Mesothelial cell of epicardium (in vitro differentiated cells): ENCODE measurements at regions not wholly inside any gene's neighbourhood (a gene's known extent, or its start where the extent isn't known, plus 50 kb on each side); places are given as distances from the start of the nearest gene placed in this dataset.

ENCODE experiments used
- DNase-seq, 2 experiments: peaks; one replicate each; pipeline ENCODE4 v3.0.0; 2021; ENCODE audit warnings: low spot score in 2 of 2; ENCODE audit not compliant: unreplicated experiment in 2 of 2
- H3K27ac Mint-ChIP-seq: 2 replicates; pipeline ENCODE4 v1.8.0; 2021; ENCODE audit warnings: mixed read lengths
- H3K27me3 Mint-ChIP-seq: 2 replicates; pipeline ENCODE4 v1.8.0; 2021; ENCODE audit warnings: low read depth, mixed read lengths
- H3K36me3 Mint-ChIP-seq: 2 replicates; pipeline ENCODE4 v1.8.0; 2021; ENCODE audit warnings: mixed read lengths
- H3K4me1 Mint-ChIP-seq: 2 replicates; pipeline ENCODE4 v1.8.0; 2021; ENCODE audit warnings: mixed read lengths
- H3K4me3 Mint-ChIP-seq: 2 replicates; pipeline ENCODE4 v1.8.0; 2021; ENCODE audit warnings: mild to moderate bottlenecking, moderate library complexity, mixed read lengths
- H3K9me3 Mint-ChIP-seq: 2 replicates; pipeline ENCODE4 v1.8.0; 2021; ENCODE audit warnings: mixed read lengths
- TF ChIP-seq, protein P1 (sequence below): fragments of 200-600 bp; sonication (generic); IDR thresholded peaks from one replicate; pipeline ENCODE4 v1.5.0; 2021; ENCODE audit warnings: antibody characterized with exemption; ENCODE audit not compliant: unreplicated experiment

DNA sequence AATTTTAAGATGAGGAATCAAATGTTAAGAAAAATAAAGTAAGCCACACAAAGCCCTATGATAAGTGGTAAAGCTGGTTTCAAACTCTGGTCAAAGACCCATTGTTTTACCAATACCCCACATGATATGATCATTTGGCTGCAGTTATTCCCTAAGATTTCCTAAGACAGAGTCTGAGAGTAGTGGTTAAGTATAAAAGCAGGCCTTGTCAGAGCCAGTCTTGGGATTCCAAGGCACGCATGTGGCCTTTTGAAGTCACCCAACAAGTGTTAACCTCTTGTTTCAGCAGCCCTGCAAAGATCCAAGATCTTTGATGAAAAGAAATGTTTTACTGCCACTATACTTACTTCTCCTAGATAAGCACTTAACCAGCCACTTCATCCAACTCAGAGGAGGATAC lies 159.2 kb downstream of the SIPA1L2 start:
- no peaks in the 10 kb centered on the region for H3K9me3 Mint-ChIP-seq
- peaks cover 39% of the 10 kb centered on the region for H3K4me1 Mint-ChIP-seq
- H3K4me3 Mint-ChIP-seq = no peak overlapping the region
- peaks cover 24% of the 10 kb centered on the region for H3K36me3 Mint-ChIP-seq
- TF ChIP-seq, protein P1, sequence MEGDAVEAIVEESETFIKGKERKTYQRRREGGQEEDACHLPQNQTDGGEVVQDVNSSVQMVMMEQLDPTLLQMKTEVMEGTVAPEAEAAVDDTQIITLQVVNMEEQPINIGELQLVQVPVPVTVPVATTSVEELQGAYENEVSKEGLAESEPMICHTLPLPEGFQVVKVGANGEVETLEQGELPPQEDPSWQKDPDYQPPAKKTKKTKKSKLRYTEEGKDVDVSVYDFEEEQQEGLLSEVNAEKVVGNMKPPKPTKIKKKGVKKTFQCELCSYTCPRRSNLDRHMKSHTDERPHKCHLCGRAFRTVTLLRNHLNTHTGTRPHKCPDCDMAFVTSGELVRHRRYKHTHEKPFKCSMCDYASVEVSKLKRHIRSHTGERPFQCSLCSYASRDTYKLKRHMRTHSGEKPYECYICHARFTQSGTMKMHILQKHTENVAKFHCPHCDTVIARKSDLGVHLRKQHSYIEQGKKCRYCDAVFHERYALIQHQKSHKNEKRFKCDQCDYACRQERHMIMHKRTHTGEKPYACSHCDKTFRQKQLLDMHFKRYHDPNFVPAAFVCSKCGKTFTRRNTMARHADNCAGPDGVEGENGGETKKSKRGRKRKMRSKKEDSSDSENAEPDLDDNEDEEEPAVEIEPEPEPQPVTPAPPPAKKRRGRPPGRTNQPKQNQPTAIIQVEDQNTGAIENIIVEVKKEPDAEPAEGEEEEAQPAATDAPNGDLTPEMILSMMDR = no peak
- DNase-seq = no peak
- H3K27ac Mint-ChIP-seq = no peak overlapping the region
- H3K27me3 Mint-ChIP-seq = no peaks in the 10 kb centered on the region

- Mint-ChIP-seq H3K4me3 (no peak overlapping the region), H3K27ac (no peak overlapping the region), H3K9me3 (no peaks in the 10 kb centered on the region), H3K4me1 (peaks cover 18% of the 10 kb centered on the region), H3K27me3 (no peaks in the 10 kb centered on the region), H3K36me3 (peaks cover 39% of the 10 kb centered on the region)
- TF ChIP-seq, protein P1 = no peak
- no peak for DNase-seq
Observed at GRCh38 chr1:232468249-232468648, 161.7 kb downstream of the SIPA1L2 start.

GRCh38 chr1:232467073-232467760 lies 162.7 kb downstream of the SIPA1L2 start:
- DNase-seq = no peak
- peaks cover 46% of the 10 kb centered on the region for H3K36me3 Mint-ChIP-seq
- no peaks in the 10 kb centered on the region for H3K9me3 Mint-ChIP-seq
- H3K27me3 Mint-ChIP-seq = no peaks in the 10 kb centered on the region
- no peak overlapping the region for H3K4me3 Mint-ChIP-seq
- no peak overlapping the region for H3K27ac Mint-ChIP-seq
- TF ChIP-seq, protein P1 = no peak
- H3K4me1 Mint-ChIP-seq = peaks cover 16% of the 10 kb centered on the region

- TF ChIP-seq, protein P1 = no peak
- Mint-ChIP-seq H3K36me3 (peaks cover 54% of the 10 kb centered on the region), H3K4me3 (no peak overlapping the region), H3K9me3 (no peaks in the 10 kb centered on the region), H3K4me1 (peaks cover 15% of the 10 kb centered on the region), H3K27ac (no peak overlapping the region), H3K27me3 (no peaks in the 10 kb centered on the region)
- no peak for DNase-seq
Observed at GRCh38 chr1:232464325-232464724, 165.6 kb downstream of the SIPA1L2 start.

DNA sequence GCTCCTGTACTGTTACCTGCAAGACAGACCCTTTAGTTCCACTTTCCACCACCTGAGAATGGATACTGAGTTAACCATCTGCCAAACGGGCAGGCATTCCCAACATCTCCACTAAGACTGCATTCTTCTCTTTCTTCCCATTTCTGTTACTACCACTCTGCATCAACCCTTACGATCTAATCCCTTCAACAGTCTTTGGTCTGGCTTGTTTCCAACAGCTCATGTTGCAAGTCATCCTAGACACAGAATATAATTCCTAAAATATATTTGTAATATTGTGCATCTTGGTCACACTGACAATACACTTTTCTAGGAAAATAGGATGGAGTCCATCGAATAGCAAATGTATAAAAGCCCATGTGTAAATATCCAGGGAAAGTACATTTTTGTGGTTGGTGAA lies 166.7 kb downstream of the SIPA1L2 start:
- peaks cover 24% of the 10 kb centered on the region for H3K4me1 Mint-ChIP-seq
- H3K27me3 Mint-ChIP-seq = no peaks in the 10 kb centered on the region
- no peak overlapping the region for H3K4me3 Mint-ChIP-seq
- TF ChIP-seq, protein P1 = no peak
- H3K9me3 Mint-ChIP-seq = no peaks in the 10 kb centered on the region
- no peak for DNase-seq
- H3K36me3 Mint-ChIP-seq = peaks cover 54% of the 10 kb centered on the region
- no peak overlapping the region for H3K27ac Mint-ChIP-seq

DNA sequence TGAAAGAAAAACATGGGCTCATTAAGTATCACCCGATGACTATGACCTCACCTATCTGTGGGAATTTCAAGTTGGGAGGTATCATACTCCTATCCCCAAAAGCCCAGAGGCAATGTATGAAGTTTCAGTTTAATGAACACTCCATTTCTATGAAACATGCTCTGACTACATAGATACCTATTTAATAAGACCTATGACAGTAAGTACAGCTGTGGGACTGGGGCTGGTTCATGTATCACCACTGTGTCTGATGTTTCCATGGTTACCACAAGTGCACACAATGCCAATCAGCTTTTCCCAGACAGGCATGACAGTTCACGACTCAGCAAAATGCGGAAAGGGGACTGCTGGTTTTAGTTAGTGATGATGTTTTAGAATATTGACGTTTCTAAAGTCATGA lies 167.7 kb downstream of the SIPA1L2 start:
- H3K36me3 Mint-ChIP-seq = peaks cover 48% of the 10 kb centered on the region
- H3K4me3 Mint-ChIP-seq = no peak overlapping the region
- no peaks in the 10 kb centered on the region for H3K9me3 Mint-ChIP-seq
- no peak overlapping the region for H3K27ac Mint-ChIP-seq
- TF ChIP-seq, protein P1 = no peak
- H3K4me1 Mint-ChIP-seq = peaks cover 34% of the 10 kb centered on the region
- no peak for DNase-seq
- H3K27me3 Mint-ChIP-seq = no peaks in the 10 kb centered on the region
